ENCODE measurements at regions not wholly inside any gene's neighbourhood (a gene's known extent, or its start where the extent isn't known, plus 50 kb on each side); places are given as distances from the start of the nearest gene placed in this dataset.

GRCh38 chr9:31996331-31996730 lies 388.1 kb upstream of the ACO1 start:
- no peak for TF ChIP-seq CTCF (IDR thresholded peaks at IDR 0.05)
- TF ChIP-seq POLR2A (IDR thresholded peaks at IDR 0.05), result no peak
- TF ChIP-seq POLR2AphosphoS5 (IDR thresholded peaks at IDR 0.05), result no peak

All from prostate gland (tissue), 2 donors.